CD14-positive monocyte (primary cell): ENCODE measurements at regions not wholly inside any gene's neighbourhood (a gene's known extent, or its start where the extent isn't known, plus 50 kb on each side); places are given as distances from the start of the nearest gene placed in this dataset.

Source experiments
- DNase-seq, 3 donors: peaks; one replicate each; pipeline ENCODE4 v3.0.0-alpha.2; 2011 to 2022
- H2AFZ ChIP-seq: 2 replicates; pipeline ENCODE4 v1.6.0; 2012; ENCODE audit warnings: mild to moderate bottlenecking, low read depth, low read length, inconsistent platforms; ENCODE audit not compliant: insufficient read depth, poor library complexity, severe bottlenecking
- H3K27ac ChIP-seq, 2 donors: 1 replicate in 1 of 2; 2 replicates in 1 of 2; pipeline ENCODE4 v1.5.1; 2012 to 2013; ENCODE audit warnings: low read length in 2 of 2, control low read depth in 1 of 2, inconsistent platforms in 1 of 2, low read depth in 1 of 2, mild to moderate bottlenecking in 1 of 2
- H3K27me3 ChIP-seq, 2 donors: one replicate each; pipeline versions ENCODE4 v1.6.0 to v1.6.1; 2011 to 2013; ENCODE audit warnings: low read length in 2 of 2; ENCODE audit not compliant: control insufficient read depth in 2 of 2, insufficient read depth in 2 of 2
- H3K36me3 ChIP-seq, 2 donors: replicated peaks in 1 of 2; 1 replicate in 1 of 2; 2 replicates in 1 of 2; pipeline versions ENCODE4 v1.5.1 to v1.6.1; 2012 to 2013; ENCODE audit warnings: low read length in 2 of 2, control low read depth in 1 of 2, inconsistent platforms in 1 of 2, mild to moderate bottlenecking in 1 of 2; ENCODE audit not compliant: insufficient read depth in 2 of 2, control insufficient read depth in 1 of 2
- H3K4me1 ChIP-seq, 2 donors: 1 replicate in 1 of 2; 2 replicates in 1 of 2; pipeline versions ENCODE4 v1.5.1 to v1.6.1; 2012 to 2013; ENCODE audit warnings: low read length in 2 of 2, control low read depth in 1 of 2, inconsistent platforms in 1 of 2, mild to moderate bottlenecking in 1 of 2, moderate library complexity in 1 of 2; ENCODE audit not compliant: insufficient read depth in 2 of 2, control insufficient read depth in 1 of 2
- H3K4me2 ChIP-seq: replicated peaks from 2 replicates; pipeline ENCODE3; 2012; ENCODE audit warnings: low read length, moderate library complexity, mild to moderate bottlenecking; ENCODE audit not compliant: poor library complexity, severe bottlenecking; ENCODE audit errors: extremely low read depth
- H3K4me3 ChIP-seq, 3 experiments: fragments of 200-600 bp in 1 of 3; sonication (generic) in 1 of 3; replicated peaks in 1 of 3; 1 replicate in 2 of 3; 2 replicates in 1 of 3; pipeline ENCODE4 v1.5.1; 2011 to 2013; ENCODE audit warnings: low read length in 3 of 3, mild to moderate bottlenecking in 3 of 3, control low read depth in 2 of 3, low read depth in 2 of 3, inconsistent platforms in 1 of 3, moderate library complexity in 1 of 3
- H3K79me2 ChIP-seq: 2 replicates; pipeline ENCODE4 v1.6.0; 2012; ENCODE audit warnings: mild to moderate bottlenecking, control low read depth, inconsistent platforms, low read length, moderate library complexity; ENCODE audit not compliant: insufficient read depth
- H3K9ac ChIP-seq: 2 replicates; pipeline ENCODE4 v1.6.0; 2017; ENCODE audit warnings: low read length, mild to moderate bottlenecking; ENCODE audit not compliant: insufficient read depth, poor library complexity, severe bottlenecking
- H3K9me3 ChIP-seq, 2 donors: replicated peaks in 1 of 2; 1 replicate in 1 of 2; 2 replicates in 1 of 2; pipeline versions ENCODE4 v1.5.1 to v1.6.1; 2012 to 2013; ENCODE audit warnings: low read length in 2 of 2, control low read depth in 1 of 2; ENCODE audit not compliant: control insufficient read depth in 1 of 2, insufficient read depth in 1 of 2
- H4K20me1 ChIP-seq: 2 replicates; pipeline ENCODE4 v1.6.0; 2012; ENCODE audit warnings: mild to moderate bottlenecking, low read length, control low read depth, moderate library complexity; ENCODE audit not compliant: insufficient read depth
- H3K27ac Mint-ChIP-seq, 7 donors: one replicate each; pipeline ENCODE4 v1.8.0; 2020; ENCODE audit warnings: mild to moderate bottlenecking in 7 of 7, mixed read lengths in 7 of 7, moderate library complexity in 6 of 7, inconsistent platforms in 2 of 7
- H3K27me3 Mint-ChIP-seq, 3 donors: one replicate each; pipeline ENCODE4 v1.8.0; 2021 to 2022; ENCODE audit warnings: low read depth in 3 of 3, mild to moderate bottlenecking in 3 of 3, mixed read lengths in 3 of 3, moderate library complexity in 3 of 3, inconsistent platforms in 1 of 3
- H3K36me3 Mint-ChIP-seq, 2 donors: one replicate each; pipeline ENCODE4 v1.8.0; 2020; ENCODE audit warnings: mixed read lengths in 2 of 2, inconsistent platforms in 1 of 2, mild to moderate bottlenecking in 1 of 2
- H3K4me1 Mint-ChIP-seq: one replicate; pipeline ENCODE4 v1.8.0; 2020; ENCODE audit warnings: mild to moderate bottlenecking, mixed read lengths
- H3K4me3 Mint-ChIP-seq, 2 donors: one replicate each; pipeline ENCODE4 v1.8.0; 2020; ENCODE audit warnings: mild to moderate bottlenecking in 2 of 2, mixed read lengths in 2 of 2, moderate library complexity in 1 of 2
- H3K9me3 Mint-ChIP-seq, 7 donors: one replicate each; pipeline ENCODE4 v1.8.0; 2020 to 2022; ENCODE audit warnings: mixed read lengths in 7 of 7, mild to moderate bottlenecking in 6 of 7, moderate library complexity in 6 of 7, inconsistent platforms in 2 of 7
- CTCF ChIP-seq: fragments of 200-600 bp; IDR thresholded peaks from one replicate; pipeline ENCODE4 v1.8.0; 2022; ENCODE audit warnings: antibody characterized with exemption, mild to moderate bottlenecking
- WGBS: methylation state at CpG from one replicate; pipeline ENCODE4 v1.1.5; 2013; ENCODE audit warnings: missing lambda C conversion rate; ENCODE audit not compliant: insufficient coverage; 5-methylcytosine and 5-hydroxymethylcytosine counted together
- intact Hi-C, 2 donors: fragments of 100-400 bp; cut with micrococcal nuclease; formaldehyde crosslinking; loops; one replicate each; pipeline versions ENCODE4 v1.15.0 to v1.15.1; 2023

- H3K36me3 ChIP-seq: no peaks in the 10 kb centered on the region
These were observed 248.8 kb downstream of the ANKRD7 start for GRCh38 chr7:118473271-118473670.

DNA sequence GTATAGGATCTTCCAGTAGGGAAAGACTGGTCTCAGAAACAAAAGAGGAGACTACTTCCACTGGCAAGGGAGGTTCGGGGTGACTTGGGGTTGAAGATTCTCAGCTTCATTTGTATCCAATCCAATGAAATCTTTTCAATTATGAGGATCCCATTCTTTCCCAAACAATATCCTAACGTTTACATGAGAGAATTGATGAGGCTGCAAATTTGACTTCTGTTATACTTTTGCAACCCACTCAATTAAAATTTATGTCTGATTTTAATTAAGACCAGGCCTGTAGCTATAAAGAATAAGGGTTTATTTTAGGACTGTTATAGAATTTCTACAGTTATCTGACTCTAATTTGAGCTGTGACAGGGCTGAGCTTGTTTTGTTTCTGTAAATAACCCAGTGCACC lies 251.5 kb downstream of the ANKRD7 start:
- no peak overlapping the region for H2AFZ ChIP-seq
- TF ChIP-seq CTCF: no peak
- H3K9me3 ChIP-seq: peaks cover under 1 to 7% of the 10 kb centered on the region in 2 donors
- H3K27me3 Mint-ChIP-seq: peaks cover 0 to 2% (median 0%) of the 10 kb centered on the region in 3 donors
- no peaks in the 10 kb centered on the region for H3K4me1 ChIP-seq
- no peaks in the 10 kb centered on the region for H3K4me1 Mint-ChIP-seq
- H3K79me2 ChIP-seq: no peaks in the 10 kb centered on the region
- no peak overlapping the region for H3K9ac ChIP-seq
- DNase-seq: no peak
- no peak overlapping the region for H3K27ac ChIP-seq
- H3K4me3 Mint-ChIP-seq: no peak overlapping the region
- no peaks in the 10 kb centered on the region for H3K36me3 Mint-ChIP-seq
- H3K36me3 ChIP-seq: no peaks in the 10 kb centered on the region
- peaks cover 0 to 4% (median 2%) of the 10 kb centered on the region in 7 donors for H3K9me3 Mint-ChIP-seq
- intact Hi-C loops: no loop called here
- no peaks in the 10 kb centered on the region for H4K20me1 ChIP-seq
- no peak overlapping the region for H3K4me3 ChIP-seq
- H3K4me2 ChIP-seq: no peak overlapping the region
- no peaks in the 10 kb centered on the region for H3K27me3 ChIP-seq
- H3K27ac Mint-ChIP-seq: no peak overlapping the region
- no CpG with 5 or more reads among the region's 2 CpGs for WGBS

More at GRCh38 chr7:118473271-118473670, 248.8 kb downstream of the ANKRD7 start:
- H3K9ac ChIP-seq: no peak overlapping the region
- H3K79me2 ChIP-seq: no peaks in the 10 kb centered on the region
- Mint-ChIP-seq H3K4me1 (no peaks in the 10 kb centered on the region), H3K9me3 (peaks cover 0 to 2% (median 0%) of the 10 kb centered on the region in 7 donors), H3K4me3 (no peak overlapping the region), H3K27ac (no peak overlapping the region), H3K27me3 (peaks cover 0 to 2% (median 0%) of the 10 kb centered on the region in 3 donors), H3K36me3 (no peaks in the 10 kb centered on the region)
- no peak for TF ChIP-seq CTCF
- no peak overlapping the region for H2AFZ ChIP-seq
- no peak overlapping the region for H3K4me2 ChIP-seq
- DNase-seq: no peak
- no peak overlapping the region for H3K27ac ChIP-seq
- H3K4me1 ChIP-seq: no peaks in the 10 kb centered on the region
- no peaks in the 10 kb centered on the region for H3K9me3 ChIP-seq
- no peaks in the 10 kb centered on the region for H3K27me3 ChIP-seq
- no peak overlapping the region for H3K4me3 ChIP-seq
- 80% methylated on average over 2 of the region's 5 CpGs for WGBS
- intact Hi-C loops: no loop called here
- no peaks in the 10 kb centered on the region for H4K20me1 ChIP-seq
